ENCODE measurements at regions not wholly inside any gene's neighbourhood (a gene's known extent, or its start where the extent isn't known, plus 50 kb on each side); places are given as distances from the start of the nearest gene placed in this dataset.
"Not testable (repeated sequence)": the region's sequence is repeated elsewhere in the genome, so short reads cannot be mapped to it uniquely, and the experiment has no call there.

- no peak for DNase-seq (ENCODE audit: low spot score)
Measured at GRCh38 chr2:228516019-228516418, 334.5 kb upstream of the SPHKAP start.

- DNase-seq (ENCODE audit: low spot score) = not testable (repeated sequence)
Measured at GRCh38 chr2:228513480-228513879, 332.0 kb upstream of the SPHKAP start.

- DNase-seq (ENCODE audit: low spot score) = no peak
Measured at GRCh38 chr2:228509021-228509420, 327.5 kb upstream of the SPHKAP start.

GRCh38 chr2:228507870-228508269, 326.4 kb upstream of the SPHKAP start:
- no peak for DNase-seq (ENCODE audit: low spot score)

GRCh38 chr2:228507231-228507824, 325.8 kb upstream of the SPHKAP start:
- no peak for DNase-seq (ENCODE audit: low spot score)

- DNase-seq (ENCODE audit: low spot score) = no peak
Measured at GRCh38 chr2:228503731-228504130, 322.2 kb upstream of the SPHKAP start.

- DNase-seq (ENCODE audit: low spot score) = no peak
Measured at GRCh38 chr2:228493852-228494251, 312.4 kb upstream of the SPHKAP start.

- DNase-seq (ENCODE audit: low spot score) = no peak
Measured at GRCh38 chr2:228479014-228479413, 297.5 kb upstream of the SPHKAP start.

- no peak for DNase-seq (ENCODE audit: low spot score)
Measured at GRCh38 chr2:228474466-228474865, 293.0 kb upstream of the SPHKAP start.

- DNase-seq (ENCODE audit: low spot score) = no peak
Measured at GRCh38 chr2:228469721-228470120, 288.2 kb upstream of the SPHKAP start.

GRCh38 chr2:228466851-228467250, 285.4 kb upstream of the SPHKAP start:
- DNase-seq (ENCODE audit: low spot score) = no peak

- DNase-seq (ENCODE audit: low spot score) = no peak
Measured at GRCh38 chr2:228465408-228465807, 283.9 kb upstream of the SPHKAP start.

GRCh38 chr2:228458364-228458763, 276.9 kb upstream of the SPHKAP start:
- no peak for DNase-seq (ENCODE audit: low spot score)

GRCh38 chr2:228447266-228447915, 265.9 kb upstream of the SPHKAP start:
- no peak for DNase-seq (ENCODE audit: low spot score)

- DNase-seq (ENCODE audit: low spot score) = no peak
Measured at GRCh38 chr2:228446734-228447133, 265.2 kb upstream of the SPHKAP start.

GRCh38 chr2:228444161-228444560, 262.7 kb upstream of the SPHKAP start:
- DNase-seq (ENCODE audit: low spot score) = no peak

- no peak for DNase-seq (ENCODE audit: low spot score)
Measured at GRCh38 chr2:228433721-228434120, 252.2 kb upstream of the SPHKAP start.

GRCh38 chr2:228432116-228432515, 250.6 kb upstream of the SPHKAP start:
- DNase-seq (ENCODE audit: low spot score) = no peak

GRCh38 chr2:228430986-228431385, 249.5 kb upstream of the SPHKAP start:
- no peak for DNase-seq (ENCODE audit: low spot score)

GRCh38 chr2:228426502-228427216, 245.2 kb upstream of the SPHKAP start:
- DNase-seq (ENCODE audit: low spot score) = no peak

- DNase-seq (ENCODE audit: low spot score) = not testable (repeated sequence)
Measured at GRCh38 chr2:228425411-228426060, 244.0 kb upstream of the SPHKAP start.

- no peak for DNase-seq (ENCODE audit: low spot score)
Measured at GRCh38 chr2:228417956-228418355, 236.5 kb upstream of the SPHKAP start.

GRCh38 chr2:228417526-228417925, 236.0 kb upstream of the SPHKAP start:
- no peak for DNase-seq (ENCODE audit: low spot score)

All from ecto neural progenitor cell (in vitro differentiated cells).